GM23338 (cell line): ENCODE measurements at regions not wholly inside any gene's neighbourhood (a gene's known extent, or its start where the extent isn't known, plus 50 kb on each side); places are given as distances from the start of the nearest gene placed in this dataset.

Experiments used
- ATAC-seq: fragments of 200-7000 bp; cut with Tn5 transposase; 3 replicates; pipeline ENCODE4 v1.9.1; 2020
- DNase-seq: peaks from one replicate; pipeline ENCODE4 v3.0.0-alpha.2; 2015; ENCODE audit warnings: low spot score
- H2AFZ ChIP-seq: fragments of 200-600 bp; sonication (generic); 2 replicates; pipeline ENCODE4 v1.8.0; 2016; ENCODE audit warnings: antibody characterized with exemption, mild to moderate bottlenecking, moderate library complexity
- H3F3A ChIP-seq: fragments of 200-600 bp; sonication (generic); replicated peaks from 2 replicates; pipeline ENCODE4 v1.8.0; 2017; ENCODE audit warnings: antibody characterized with exemption, mixed run types, low read depth
- H3K27ac ChIP-seq: fragments of 200-600 bp; sonication (generic); 2 replicates; pipeline ENCODE4 v1.6.1; 2016; ENCODE audit warnings: low read depth
- H3K27me3 ChIP-seq: fragments of 200-600 bp; sonication (generic); 2 replicates; pipeline ENCODE4 v1.8.0; 2016; ENCODE audit warnings: mild to moderate bottlenecking, mixed run types, moderate library complexity; ENCODE audit not compliant: insufficient read depth
- H3K36me3 ChIP-seq: fragments of 200-600 bp; sonication (generic); 2 replicates; pipeline ENCODE4 v1.8.0; 2016; ENCODE audit warnings: mild to moderate bottlenecking; ENCODE audit not compliant: insufficient read depth
- H3K4me1 ChIP-seq: fragments of 200-600 bp; sonication (generic); 2 replicates; pipeline ENCODE4 v1.8.0; 2016; ENCODE audit warnings: mild to moderate bottlenecking, moderate library complexity; ENCODE audit not compliant: insufficient read depth
- H3K4me2 ChIP-seq: fragments of 200-600 bp; sonication (generic); 2 replicates; pipeline ENCODE4 v1.7.1; 2017; ENCODE audit warnings: mixed run types
- H3K4me3 ChIP-seq: fragments of 200-600 bp; sonication (generic); 2 replicates; pipeline ENCODE4 v1.6.1; 2016; ENCODE audit warnings: mixed run types
- H3K79me2 ChIP-seq: fragments of 200-600 bp; sonication (generic); replicated peaks from 2 replicates; pipeline ENCODE4 v1.8.0; 2017; ENCODE audit warnings: mild to moderate bottlenecking; ENCODE audit not compliant: insufficient read depth
- H3K9me2 ChIP-seq: fragments of 200-600 bp; sonication (generic); 2 replicates; pipeline ENCODE4 v1.8.0; 2017; ENCODE audit not compliant: insufficient read depth
- H4K20me1 ChIP-seq: fragments of 200-600 bp; sonication (generic); replicated peaks from 2 replicates; pipeline ENCODE4 v1.8.0; 2017; ENCODE audit warnings: mild to moderate bottlenecking; ENCODE audit not compliant: insufficient read depth
- H3K27ac Mint-ChIP-seq: 2 replicates; pipeline ENCODE4 v1.8.0; 2020; ENCODE audit warnings: inconsistent platforms, mild to moderate bottlenecking, moderate library complexity, mixed read lengths
- H3K27me3 Mint-ChIP-seq: 3 replicates; pipeline ENCODE4 v1.8.0; 2022; ENCODE audit warnings: low read depth, mild to moderate bottlenecking, moderate library complexity, mixed read lengths, inconsistent platforms; ENCODE audit not compliant: insufficient read depth, poor library complexity
- H3K36me3 Mint-ChIP-seq: 3 replicates; pipeline ENCODE4 v1.8.0; 2021; ENCODE audit warnings: low read depth, mild to moderate bottlenecking, inconsistent platforms, moderate library complexity, mixed read lengths
- H3K4me1 Mint-ChIP-seq: 3 replicates; pipeline ENCODE4 v1.8.0; 2020; ENCODE audit warnings: mild to moderate bottlenecking, inconsistent platforms, mixed read lengths
- H3K4me3 Mint-ChIP-seq: 3 replicates; pipeline ENCODE4 v1.8.0; 2021; ENCODE audit warnings: moderate library complexity, mild to moderate bottlenecking, inconsistent platforms, mixed read lengths
- H3K9me3 Mint-ChIP-seq: 3 replicates; pipeline ENCODE4 v1.8.0; 2020; ENCODE audit warnings: moderate library complexity, mild to moderate bottlenecking, inconsistent platforms, mixed read lengths
- CREB1 ChIP-seq: fragments of 250-450 bp; sonication (Bioruptor Pico); IDR thresholded peaks from 2 replicates; pipeline ENCODE4 v1.5.0; 2020; ENCODE audit warnings: low read depth, mild to moderate bottlenecking, moderate library complexity
- NANOG ChIP-seq: IDR thresholded peaks from 2 replicates; pipeline ENCODE4 v1.6.1; 2016; ENCODE audit warnings: antibody characterized with exemption, borderline replicate concordance
- TF ChIP-seq, protein P1 (sequence below): fragments of 250-450 bp; sonication (Bioruptor Pico); IDR thresholded peaks from 2 replicates; pipeline ENCODE4 v1.5.0; 2020; ENCODE audit warnings: mild to moderate bottlenecking, moderate library complexity
- TF ChIP-seq, protein P2 (sequence below): IDR thresholded peaks from 2 replicates; pipeline ENCODE4 v1.6.1; 2016; ENCODE audit warnings: antibody characterized with exemption

DNA sequence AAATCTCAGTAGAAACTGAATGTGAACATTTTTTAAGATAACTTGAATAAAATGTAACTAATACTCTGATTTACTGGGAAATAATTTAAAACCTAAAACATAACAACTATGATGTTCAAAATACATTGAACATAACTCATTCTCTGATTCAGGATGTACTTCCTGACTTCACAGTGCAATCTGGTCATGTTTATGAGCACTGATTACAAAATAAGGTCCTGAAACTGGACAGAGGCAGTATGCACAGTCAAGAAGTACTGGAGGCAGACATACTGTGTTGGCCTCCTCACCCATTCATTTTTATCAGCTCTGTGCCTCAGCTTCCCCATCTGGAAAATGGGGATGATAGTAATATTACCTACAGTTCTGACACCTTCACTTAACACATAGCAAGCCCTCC lies 651.3 kb downstream of the PTPRC start:
- H3F3A ChIP-seq = no peaks in the 10 kb centered on the region
- no peak overlapping the region for H3K27ac ChIP-seq
- no peaks in the 10 kb centered on the region; the same call in 1 of the 3 replicates for H3K4me1 Mint-ChIP-seq
- H3K4me3 ChIP-seq = no peak overlapping the region
- no peaks in the 10 kb centered on the region for H3K27me3 Mint-ChIP-seq
- no peaks in the 10 kb centered on the region; the same call in 1 of the 2 replicates for H3K9me2 ChIP-seq
- H3K9me3 Mint-ChIP-seq = no peaks in the 10 kb centered on the region
- H3K4me3 Mint-ChIP-seq = no peak overlapping the region
- no peaks in the 10 kb centered on the region for H3K36me3 ChIP-seq
- ATAC-seq = no peak
- H3K27me3 ChIP-seq = no peaks in the 10 kb centered on the region
- no peaks in the 10 kb centered on the region for H3K36me3 Mint-ChIP-seq
- no peak overlapping the region for H3K4me2 ChIP-seq
- H2AFZ ChIP-seq = no peak overlapping the region
- H4K20me1 ChIP-seq = no peaks in the 10 kb centered on the region
- no peak overlapping the region for H3K27ac Mint-ChIP-seq
- TF ChIP-seq, protein P1, sequence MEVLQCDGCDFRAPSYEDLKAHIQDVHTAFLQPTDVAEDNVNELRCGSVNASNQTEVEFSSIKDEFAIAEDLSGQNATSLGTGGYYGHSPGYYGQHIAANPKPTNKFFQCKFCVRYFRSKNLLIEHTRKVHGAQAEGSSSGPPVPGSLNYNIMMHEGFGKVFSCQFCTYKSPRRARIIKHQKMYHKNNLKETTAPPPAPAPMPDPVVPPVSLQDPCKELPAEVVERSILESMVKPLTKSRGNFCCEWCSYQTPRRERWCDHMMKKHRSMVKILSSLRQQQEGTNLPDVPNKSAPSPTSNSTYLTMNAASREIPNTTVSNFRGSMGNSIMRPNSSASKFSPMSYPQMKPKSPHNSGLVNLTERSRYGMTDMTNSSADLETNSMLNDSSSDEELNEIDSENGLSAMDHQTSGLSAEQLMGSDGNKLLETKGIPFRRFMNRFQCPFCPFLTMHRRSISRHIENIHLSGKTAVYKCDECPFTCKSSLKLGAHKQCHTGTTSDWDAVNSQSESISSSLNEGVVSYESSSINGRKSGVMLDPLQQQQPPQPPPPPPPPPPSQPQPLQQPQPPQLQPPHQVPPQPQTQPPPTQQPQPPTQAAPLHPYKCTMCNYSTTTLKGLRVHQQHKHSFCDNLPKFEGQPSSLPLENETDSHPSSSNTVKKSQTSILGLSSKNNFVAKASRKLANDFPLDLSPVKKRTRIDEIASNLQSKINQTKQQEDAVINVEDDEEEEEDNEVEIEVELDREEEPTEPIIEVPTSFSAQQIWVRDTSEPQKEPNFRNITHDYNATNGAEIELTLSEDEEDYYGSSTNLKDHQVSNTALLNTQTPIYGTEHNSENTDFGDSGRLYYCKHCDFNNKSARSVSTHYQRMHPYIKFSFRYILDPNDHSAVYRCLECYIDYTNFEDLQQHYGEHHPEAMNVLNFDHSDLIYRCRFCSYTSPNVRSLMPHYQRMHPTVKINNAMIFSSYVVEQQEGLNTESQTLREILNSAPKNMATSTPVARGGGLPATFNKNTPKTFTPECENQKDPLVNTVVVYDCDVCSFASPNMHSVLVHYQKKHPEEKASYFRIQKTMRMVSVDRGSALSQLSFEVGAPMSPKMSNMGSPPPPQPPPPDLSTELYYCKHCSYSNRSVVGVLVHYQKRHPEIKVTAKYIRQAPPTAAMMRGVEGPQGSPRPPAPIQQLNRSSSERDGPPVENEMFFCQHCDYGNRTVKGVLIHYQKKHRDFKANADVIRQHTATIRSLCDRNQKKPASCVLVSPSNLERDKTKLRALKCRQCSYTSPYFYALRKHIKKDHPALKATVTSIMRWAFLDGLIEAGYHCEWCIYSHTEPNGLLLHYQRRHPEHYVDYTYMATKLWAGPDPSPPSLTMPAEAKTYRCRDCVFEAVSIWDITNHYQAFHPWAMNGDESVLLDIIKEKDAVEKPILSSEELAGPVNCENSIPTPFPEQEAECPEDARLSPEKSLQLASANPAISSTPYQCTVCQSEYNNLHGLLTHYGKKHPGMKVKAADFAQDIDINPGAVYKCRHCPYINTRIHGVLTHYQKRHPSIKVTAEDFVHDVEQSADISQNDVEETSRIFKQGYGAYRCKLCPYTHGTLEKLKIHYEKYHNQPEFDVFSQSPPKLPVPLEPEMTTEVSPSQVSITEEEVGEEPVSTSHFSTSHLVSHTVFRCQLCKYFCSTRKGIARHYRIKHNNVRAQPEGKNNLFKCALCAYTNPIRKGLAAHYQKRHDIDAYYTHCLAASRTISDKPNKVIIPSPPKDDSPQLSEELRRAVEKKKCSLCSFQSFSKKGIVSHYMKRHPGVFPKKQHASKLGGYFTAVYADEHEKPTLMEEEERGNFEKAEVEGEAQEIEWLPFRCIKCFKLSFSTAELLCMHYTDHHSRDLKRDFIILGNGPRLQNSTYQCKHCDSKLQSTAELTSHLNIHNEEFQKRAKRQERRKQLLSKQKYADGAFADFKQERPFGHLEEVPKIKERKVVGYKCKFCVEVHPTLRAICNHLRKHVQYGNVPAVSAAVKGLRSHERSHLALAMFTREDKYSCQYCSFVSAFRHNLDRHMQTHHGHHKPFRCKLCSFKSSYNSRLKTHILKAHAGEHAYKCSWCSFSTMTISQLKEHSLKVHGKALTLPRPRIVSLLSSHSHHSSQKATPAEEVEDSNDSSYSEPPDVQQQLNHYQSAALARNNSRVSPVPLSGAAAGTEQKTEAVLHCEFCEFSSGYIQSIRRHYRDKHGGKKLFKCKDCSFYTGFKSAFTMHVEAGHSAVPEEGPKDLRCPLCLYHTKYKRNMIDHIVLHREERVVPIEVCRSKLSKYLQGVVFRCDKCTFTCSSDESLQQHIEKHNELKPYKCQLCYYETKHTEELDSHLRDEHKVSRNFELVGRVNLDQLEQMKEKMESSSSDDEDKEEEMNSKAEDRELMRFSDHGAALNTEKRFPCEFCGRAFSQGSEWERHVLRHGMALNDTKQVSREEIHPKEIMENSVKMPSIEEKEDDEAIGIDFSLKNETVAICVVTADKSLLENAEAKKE (CRISPR knock-in tag) = no peak
- TF ChIP-seq, protein P2, sequence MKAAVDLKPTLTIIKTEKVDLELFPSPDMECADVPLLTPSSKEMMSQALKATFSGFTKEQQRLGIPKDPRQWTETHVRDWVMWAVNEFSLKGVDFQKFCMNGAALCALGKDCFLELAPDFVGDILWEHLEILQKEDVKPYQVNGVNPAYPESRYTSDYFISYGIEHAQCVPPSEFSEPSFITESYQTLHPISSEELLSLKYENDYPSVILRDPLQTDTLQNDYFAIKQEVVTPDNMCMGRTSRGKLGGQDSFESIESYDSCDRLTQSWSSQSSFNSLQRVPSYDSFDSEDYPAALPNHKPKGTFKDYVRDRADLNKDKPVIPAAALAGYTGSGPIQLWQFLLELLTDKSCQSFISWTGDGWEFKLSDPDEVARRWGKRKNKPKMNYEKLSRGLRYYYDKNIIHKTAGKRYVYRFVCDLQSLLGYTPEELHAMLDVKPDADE = no peak
- DNase-seq = no peak
- no peaks in the 10 kb centered on the region for H3K79me2 ChIP-seq
- no peaks in the 10 kb centered on the region for H3K4me1 ChIP-seq

DNA sequence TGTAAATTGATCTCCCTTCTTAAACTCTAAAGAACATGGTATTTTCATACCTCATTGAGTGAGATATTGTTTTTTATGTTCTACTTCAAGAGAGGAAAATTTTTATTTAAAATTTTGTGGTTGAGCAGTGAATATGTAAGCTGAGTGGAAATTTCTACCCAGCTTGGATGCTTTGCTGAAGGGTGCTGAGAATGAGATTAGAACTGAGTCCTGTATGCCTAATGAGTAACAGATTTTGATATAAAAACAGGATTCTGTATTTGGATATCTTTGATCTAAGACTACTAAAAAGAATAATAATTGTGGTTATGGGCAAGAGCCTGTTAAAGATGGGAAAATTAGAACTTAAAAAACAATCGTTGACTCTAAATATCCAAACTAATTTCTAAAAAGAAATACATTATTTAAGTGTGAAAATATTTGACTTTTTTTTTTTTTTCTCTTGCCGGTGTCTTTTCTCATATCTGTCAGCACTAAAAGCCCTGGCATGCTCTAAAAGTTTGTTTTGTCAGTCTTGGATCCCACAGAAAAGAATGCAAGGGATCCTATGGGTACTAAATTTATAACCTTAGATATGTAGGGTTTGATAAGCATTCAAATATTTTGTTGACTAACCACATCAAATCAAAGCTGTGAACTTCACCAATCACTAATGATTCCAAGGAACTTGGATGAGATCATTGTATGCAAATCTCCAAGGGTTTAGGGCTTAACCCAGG lies 652.3 kb downstream of the PTPRC start:
- Histone ChIP-seq H3K9me2 (no peaks in the 10 kb centered on the region), H3K4me2 (no peak overlapping the region), H3K36me3 (no peaks in the 10 kb centered on the region), H3K79me2 (no peaks in the 10 kb centered on the region), H2AFZ (no peak overlapping the region), H3K4me3 (no peak overlapping the region), H3K27ac (no peak overlapping the region), H3K27me3 (no peaks in the 10 kb centered on the region), H3K4me1 (no peaks in the 10 kb centered on the region), H4K20me1 (no peaks in the 10 kb centered on the region), H3F3A (no peaks in the 10 kb centered on the region)
- Mint-ChIP-seq H3K36me3 (no peaks in the 10 kb centered on the region), H3K27ac (no peak overlapping the region), H3K4me1 (no peaks in the 10 kb centered on the region; the same call in 1 of the 3 replicates), H3K27me3 (no peaks in the 10 kb centered on the region), H3K9me3 (no peaks in the 10 kb centered on the region), H3K4me3 (no peak overlapping the region)
- no peak for DNase-seq
- no peak for ATAC-seq
- no peak for TF ChIP-seq CREB1
- no peak for TF ChIP-seq NANOG
- TF ChIP-seq, protein P1 (CRISPR knock-in tag) = no peak
